HEK293 (cell line): ENCODE measurements at regions not wholly inside any gene's neighbourhood (a gene's known extent, or its start where the extent isn't known, plus 50 kb on each side); places are given as distances from the start of the nearest gene placed in this dataset.

Source experiments
- BCL11B ChIP-seq: fragments of 450-650 bp; formaldehyde crosslinking; IDR thresholded peaks from 2 replicates; pipeline ENCODE4 v1.5.1; 2016; ENCODE audit warnings: low read depth, missing biosample characterization, missing genetic modification characterization
- FEZF1 ChIP-seq: fragments of 450-650 bp; formaldehyde crosslinking; IDR thresholded peaks from 2 replicates; pipeline ENCODE4 v1.5.1; 2016; ENCODE audit warnings: missing biosample characterization, missing genetic modification characterization
- GFI1B ChIP-seq: fragments of 450-650 bp; formaldehyde crosslinking; IDR thresholded peaks from 2 replicates; pipeline ENCODE4 v1.5.1; 2016; ENCODE audit warnings: missing biosample characterization, missing genetic modification characterization
- GLI4 ChIP-seq: fragments of 450-650 bp; formaldehyde crosslinking; IDR thresholded peaks from 2 replicates; pipeline ENCODE4 v1.5.1; 2016; ENCODE audit warnings: missing biosample characterization, missing genetic modification characterization
- KLF8 ChIP-seq: fragments of 450-650 bp; formaldehyde crosslinking; IDR thresholded peaks from 2 replicates; pipeline ENCODE4 v1.5.1; 2016; ENCODE audit warnings: missing biosample characterization, missing genetic modification characterization
- PRDM1 ChIP-seq: fragments of 450-650 bp; formaldehyde crosslinking; IDR thresholded peaks from 2 replicates; pipeline ENCODE4; 2016; ENCODE audit warnings: missing biosample characterization, missing genetic modification characterization
- PRDM4 ChIP-seq: fragments of 450-650 bp; formaldehyde crosslinking; IDR thresholded peaks from 2 replicates; pipeline ENCODE4 v1.5.1; 2017; ENCODE audit warnings: missing biosample characterization, missing genetic modification characterization
- SCRT1 ChIP-seq: fragments of 450-650 bp; formaldehyde crosslinking; IDR thresholded peaks from 2 replicates; pipeline ENCODE4 v1.5.1; 2016; ENCODE audit warnings: missing biosample characterization, missing genetic modification characterization, borderline replicate concordance
- SP3 ChIP-seq: fragments of 450-650 bp; formaldehyde crosslinking; IDR thresholded peaks from 2 replicates; pipeline ENCODE4 v1.5.1; 2016; ENCODE audit warnings: missing biosample characterization, missing genetic modification characterization
- ZBTB11 ChIP-seq: fragments of 450-650 bp; formaldehyde crosslinking; conservative IDR thresholded peaks from 2 replicates; pipeline ENCODE4 v1.5.1; 2016; ENCODE audit warnings: low read depth, missing biosample characterization, missing genetic modification characterization
- ZBTB20 ChIP-seq: fragments of 450-650 bp; formaldehyde crosslinking; IDR thresholded peaks from 2 replicates; pipeline ENCODE4 v1.5.1; 2016; ENCODE audit warnings: missing biosample characterization, missing genetic modification characterization
- ZFP37 ChIP-seq: fragments of 450-650 bp; formaldehyde crosslinking; IDR thresholded peaks from 2 replicates; pipeline ENCODE4 v1.5.1; 2016; ENCODE audit warnings: missing biosample characterization, missing genetic modification characterization
- ZNF18 ChIP-seq: fragments of 450-650 bp; formaldehyde crosslinking; IDR thresholded peaks from 2 replicates; pipeline ENCODE4 v1.5.1; 2016; ENCODE audit warnings: missing biosample characterization, missing genetic modification characterization
- ZNF214 ChIP-seq: fragments of 450-650 bp; formaldehyde crosslinking; IDR thresholded peaks from 2 replicates; pipeline ENCODE4 v1.5.1; 2017; ENCODE audit warnings: missing biosample characterization, mild to moderate bottlenecking, missing genetic modification characterization, borderline replicate concordance
- ZNF335 ChIP-seq: fragments of 450-650 bp; formaldehyde crosslinking; conservative IDR thresholded peaks from 2 replicates; pipeline ENCODE4 v1.5.1; 2016; ENCODE audit warnings: missing biosample characterization, missing genetic modification characterization
- ZNF366 ChIP-seq: fragments of 450-650 bp; formaldehyde crosslinking; conservative IDR thresholded peaks from 2 replicates; pipeline ENCODE4 v1.5.1; 2016; ENCODE audit warnings: missing biosample characterization, missing genetic modification characterization
- ZNF398 ChIP-seq: fragments of 450-650 bp; formaldehyde crosslinking; IDR thresholded peaks from 2 replicates; pipeline ENCODE4 v1.5.1; 2017; ENCODE audit warnings: missing biosample characterization, missing genetic modification characterization
- ZNF449 ChIP-seq: fragments of 450-650 bp; formaldehyde crosslinking; IDR thresholded peaks from 2 replicates; pipeline ENCODE4 v1.5.1; 2017; ENCODE audit warnings: missing biosample characterization, mild to moderate bottlenecking, missing genetic modification characterization, moderate library complexity
- ZNF473 ChIP-seq: fragments of 450-650 bp; formaldehyde crosslinking; IDR thresholded peaks from 2 replicates; pipeline ENCODE4 v1.5.1; 2017; ENCODE audit warnings: missing biosample characterization, missing genetic modification characterization
- ZNF530 ChIP-seq: fragments of 450-650 bp; formaldehyde crosslinking; IDR thresholded peaks from 2 replicates; pipeline ENCODE4 v1.5.1; 2016; ENCODE audit warnings: low read depth, missing biosample characterization, missing genetic modification characterization
- ZNF555 ChIP-seq: fragments of 450-650 bp; formaldehyde crosslinking; conservative IDR thresholded peaks from 2 replicates; pipeline ENCODE4 v1.5.1; 2017; ENCODE audit warnings: missing biosample characterization, mild to moderate bottlenecking, missing genetic modification characterization, inconsistent platforms
- ZNF558 ChIP-seq: fragments of 450-650 bp; formaldehyde crosslinking; IDR thresholded peaks from 2 replicates; pipeline ENCODE4 v1.5.1; 2016; ENCODE audit warnings: missing biosample characterization, missing genetic modification characterization
- ZNF610 ChIP-seq: fragments of 450-650 bp; formaldehyde crosslinking; IDR thresholded peaks from 2 replicates; pipeline ENCODE4 v1.5.1; 2016; ENCODE audit warnings: missing biosample characterization, missing genetic modification characterization, borderline replicate concordance
- ZNF660 ChIP-seq: fragments of 450-650 bp; IDR thresholded peaks from 2 replicates; pipeline ENCODE4 v1.5.1; 2018; ENCODE audit warnings: missing biosample characterization, mild to moderate bottlenecking, missing genetic modification characterization
- ZNF707 ChIP-seq: fragments of 450-650 bp; formaldehyde crosslinking; IDR thresholded peaks from 2 replicates; pipeline ENCODE4 v1.5.1; 2016; ENCODE audit warnings: missing biosample characterization, missing genetic modification characterization
- ZNF76 ChIP-seq: fragments of 450-650 bp; formaldehyde crosslinking; IDR thresholded peaks from 2 replicates; pipeline ENCODE4; 2016; ENCODE audit warnings: low read depth, missing biosample characterization, missing genetic modification characterization, borderline replicate concordance
- ZNF776 ChIP-seq: fragments of 450-650 bp; formaldehyde crosslinking; IDR thresholded peaks from 2 replicates; pipeline ENCODE4 v1.5.0; 2017; ENCODE audit warnings: missing biosample characterization, missing genetic modification characterization, borderline replicate concordance
- ZNF843 ChIP-seq: fragments of 450-650 bp; formaldehyde crosslinking; IDR thresholded peaks from 2 replicates; pipeline ENCODE4 v1.5.1; 2016; ENCODE audit warnings: missing biosample characterization, missing genetic modification characterization
- ZSCAN18 ChIP-seq: fragments of 450-650 bp; formaldehyde crosslinking; IDR thresholded peaks from 2 replicates; pipeline ENCODE4 v1.5.1; 2016; ENCODE audit warnings: missing biosample characterization, missing genetic modification characterization
- ZXDB ChIP-seq: fragments of 450-650 bp; formaldehyde crosslinking; IDR thresholded peaks from 2 replicates; pipeline ENCODE4 v1.5.1; 2016; ENCODE audit warnings: missing biosample characterization, missing genetic modification characterization

GRCh38 chr3:190973771-190974170, 111.3 kb upstream of the GMNC start (continued):
- no peak for TF ChIP-seq PRDM1 (tag by site-specific recombination)
- TF ChIP-seq ZXDB (tag by site-specific recombination) = peak; percentile 70
- no peak for TF ChIP-seq ZSCAN18
- no peak for TF ChIP-seq ZNF335 (tag by site-specific recombination)
- peak; percentile 78 for TF ChIP-seq GFI1B (tag by site-specific recombination)
- no peak for TF ChIP-seq GLI4 (tag by site-specific recombination)
- TF ChIP-seq BCL11B (tag by site-specific recombination) = peak; percentile 84
- no peak for TF ChIP-seq SCRT1
- no peak for TF ChIP-seq ZNF776
- TF ChIP-seq PRDM4 = peak; percentile 42; the same call in 1 of the 2 replicates
- peak; percentile 77; the same call in 1 of the 2 replicates for TF ChIP-seq ZNF558
- TF ChIP-seq ZNF610 (tag by site-specific recombination) = no peak
- TF ChIP-seq SP3 = no peak
- no peak for TF ChIP-seq ZNF660 (tag by site-specific recombination)
- peak; percentile 18; the same call in 1 of the 2 replicates for TF ChIP-seq ZNF366
- peak; percentile 98 for TF ChIP-seq FEZF1
- TF ChIP-seq ZNF18 = no peak
- no peak for TF ChIP-seq ZNF76 (tag by site-specific recombination)
- no peak for TF ChIP-seq ZNF530 (tag by site-specific recombination)
- TF ChIP-seq ZBTB11 (tag by site-specific recombination) = no peak
- no peak for TF ChIP-seq ZBTB20
- no peak for TF ChIP-seq ZNF473 (tag by site-specific recombination)
- no peak for TF ChIP-seq ZFP37 (tag by site-specific recombination)
- no peak for TF ChIP-seq ZNF214 (tag by site-specific recombination)
- no peak for TF ChIP-seq ZNF707 (tag by site-specific recombination)
- TF ChIP-seq KLF8 (tag by site-specific recombination) = peak; percentile 50; the same call in 1 of the 2 replicates
- no peak for TF ChIP-seq ZNF555 (tag by site-specific recombination)
- TF ChIP-seq ZNF449 (tag by site-specific recombination) = no peak
- no peak for TF ChIP-seq ZNF398 (tag by site-specific recombination)
- TF ChIP-seq ZNF843 (tag by site-specific recombination) = peak; percentile 93
